NCI-H446 (cell line): ENCODE measurements at regions not wholly inside any gene's neighbourhood (a gene's known extent, or its start where the extent isn't known, plus 50 kb on each side); places are given as distances from the start of the nearest gene placed in this dataset.
"Not testable (repeated sequence)": the region's sequence is repeated elsewhere in the genome, so short reads cannot be mapped to it uniquely, and the experiment has no call there.

ENCODE experiments used
- DNase-seq, 2 experiments: peaks; one replicate each; lab custom pipeline; 2025; lab: John Stamatoyannopoulos, UW

- DNase-seq: no peak
Observed at GRCh38 chr16:77488652-77489051, 53.8 kb upstream of the ADAMTS18 start.

DNA sequence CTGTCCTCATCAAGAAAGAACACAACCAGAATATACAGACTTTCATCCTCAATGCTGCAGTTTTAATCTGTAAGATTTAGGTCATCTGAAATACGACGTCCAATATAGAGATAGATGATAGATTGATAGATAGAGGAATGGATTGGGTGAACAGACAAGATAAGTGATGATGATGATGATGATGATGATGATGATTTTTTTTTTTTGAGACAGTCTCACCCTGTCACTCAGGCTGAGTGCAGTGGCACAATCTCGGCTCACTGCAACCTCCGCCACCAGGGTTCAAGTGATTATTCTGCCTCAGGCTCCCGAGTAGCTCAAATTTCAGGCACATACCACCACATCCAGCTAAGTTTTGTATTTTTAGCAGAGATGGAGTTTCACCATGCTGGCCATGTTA, 56.3 kb upstream of the ADAMTS18 start:
- DNase-seq: no peak

DNA sequence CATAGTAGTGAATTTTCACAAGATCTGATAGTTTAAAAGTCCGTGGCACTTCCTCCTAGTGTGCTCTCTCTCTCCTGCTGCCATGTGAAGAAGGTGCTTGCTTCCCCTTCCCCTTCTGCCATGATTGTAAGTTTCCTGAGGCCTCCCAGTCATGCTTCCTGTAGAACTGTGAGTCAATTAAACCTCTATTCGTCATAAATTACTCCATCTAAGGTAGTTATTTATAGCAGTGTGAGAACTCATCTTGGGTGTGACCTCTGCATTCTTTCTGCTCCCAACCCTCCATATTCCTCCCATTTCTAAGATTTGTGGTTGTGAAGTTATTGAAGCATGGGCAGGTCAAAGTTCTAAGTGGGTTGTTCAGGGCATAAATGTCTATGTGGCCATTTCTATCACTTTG, 62.1 kb upstream of the ADAMTS18 start:
- no peak for DNase-seq

DNA sequence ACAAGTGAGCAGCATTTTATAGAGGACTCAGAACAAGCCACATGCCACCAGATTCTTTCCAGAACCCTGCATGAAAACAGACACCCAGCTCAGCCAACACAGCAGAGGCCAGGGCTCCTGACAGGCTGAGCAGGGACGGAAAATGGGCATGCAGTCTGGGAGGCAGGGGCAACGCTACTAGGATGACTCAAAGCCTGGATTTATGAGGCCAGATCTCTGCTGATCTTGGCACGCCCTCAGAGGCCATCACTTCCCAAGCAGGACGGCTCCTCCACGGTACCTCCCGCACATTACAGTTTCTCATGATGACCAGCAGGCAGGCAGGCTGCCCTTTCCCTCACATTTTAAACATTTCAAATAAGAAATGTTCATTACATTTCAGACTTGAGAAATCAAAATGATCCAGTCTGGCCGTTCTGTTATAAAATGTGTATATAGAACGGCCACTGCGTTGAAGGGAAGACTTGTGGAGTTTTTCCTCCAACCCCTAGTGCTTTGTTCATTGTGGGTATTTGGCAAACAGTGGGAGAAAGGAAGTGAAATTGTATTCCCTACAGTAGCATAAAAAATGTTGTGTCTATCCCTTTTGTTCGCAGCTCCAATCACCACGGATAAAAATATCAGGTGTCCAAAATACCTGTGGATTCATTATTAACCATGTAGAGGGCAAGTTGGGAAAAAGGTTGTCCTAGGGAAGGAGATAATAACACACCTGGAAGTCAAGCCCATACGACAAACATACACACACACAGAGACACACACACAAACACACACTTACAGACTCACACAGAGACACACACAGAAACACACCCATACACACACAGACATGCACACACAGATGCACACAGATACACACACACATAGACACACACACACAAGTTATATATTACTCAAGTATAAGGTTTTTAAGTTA, 64.8 kb upstream of the ADAMTS18 start:
- no peak for DNase-seq

GRCh38 chr16:77500286-77500598, 65.4 kb upstream of the ADAMTS18 start:
- DNase-seq: no peak

GRCh38 chr16:77500934-77501664, 66.3 kb upstream of the ADAMTS18 start:
- no peak for DNase-seq

DNA sequence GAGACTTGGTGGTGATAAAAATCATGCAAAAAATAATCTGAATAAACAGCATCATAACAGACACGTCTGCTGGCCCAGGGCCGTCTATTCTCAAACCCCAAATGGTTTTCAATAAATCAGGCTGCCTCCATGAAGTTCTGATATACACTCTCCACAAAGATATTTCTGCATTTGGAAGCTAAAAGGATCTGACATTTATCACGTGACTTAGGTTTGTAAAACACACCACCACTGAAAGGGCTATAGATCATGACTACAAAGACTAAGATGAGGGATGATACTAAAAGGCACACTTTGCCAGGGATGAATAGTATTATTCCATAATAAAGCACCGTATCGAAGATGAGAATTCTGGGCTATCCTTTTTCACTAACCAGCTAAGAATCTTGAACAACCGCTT, 67.6 kb upstream of the ADAMTS18 start:
- DNase-seq: no peak

- not testable (repeated sequence) for DNase-seq
Observed at GRCh38 chr16:77506492-77506891, 71.7 kb upstream of the ADAMTS18 start.

GRCh38 chr16:77509051-77509450, 74.2 kb upstream of the ADAMTS18 start:
- DNase-seq: no peak

DNA sequence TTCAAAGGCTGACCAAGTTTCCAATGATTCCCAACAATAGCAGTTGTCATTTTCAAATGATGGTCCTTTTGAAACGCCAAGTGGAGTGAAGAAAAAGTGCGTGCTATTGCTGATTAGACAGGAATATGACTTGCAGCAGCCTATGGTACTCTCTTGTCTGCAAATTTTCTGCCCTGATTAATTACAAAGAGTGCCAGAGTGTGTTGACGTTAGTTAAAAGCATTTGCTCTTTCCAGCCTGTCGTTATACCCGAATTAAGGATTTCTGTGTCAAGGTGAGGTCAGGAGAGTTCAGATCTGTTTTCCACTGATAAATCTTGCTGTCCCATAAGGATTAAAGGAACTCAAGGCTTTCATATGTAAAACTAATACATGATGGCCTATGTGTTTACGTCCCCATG, 75.0 kb upstream of the ADAMTS18 start:
- no peak for DNase-seq

GRCh38 chr16:77511053-77511452, 76.2 kb upstream of the ADAMTS18 start:
- no peak for DNase-seq

GRCh38 chr16:77514500-77515220, 79.8 kb upstream of the ADAMTS18 start:
- DNase-seq: no peak

GRCh38 chr16:77525226-77525625, 90.4 kb upstream of the ADAMTS18 start:
- DNase-seq: not testable (repeated sequence)

DNA sequence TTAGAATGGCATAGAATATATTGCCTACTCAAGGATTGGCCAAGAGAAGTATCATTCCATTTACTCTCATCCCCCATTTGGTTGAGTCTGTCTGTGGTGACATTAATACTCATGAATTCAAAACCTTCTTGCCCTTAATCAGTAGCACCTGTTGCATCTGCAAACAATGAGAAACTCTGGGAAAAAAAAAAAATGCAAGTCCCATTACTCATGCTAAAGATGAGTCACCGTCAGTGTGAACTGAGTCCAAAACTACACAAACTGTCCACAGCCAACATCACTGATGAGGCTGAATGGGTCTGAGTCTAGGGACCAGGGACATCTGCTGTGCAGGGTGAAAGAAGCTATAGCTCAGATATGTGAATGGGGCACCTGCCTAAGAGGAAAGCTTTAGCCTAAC, 96.9 kb upstream of the ADAMTS18 start:
- DNase-seq: no peak

DNA sequence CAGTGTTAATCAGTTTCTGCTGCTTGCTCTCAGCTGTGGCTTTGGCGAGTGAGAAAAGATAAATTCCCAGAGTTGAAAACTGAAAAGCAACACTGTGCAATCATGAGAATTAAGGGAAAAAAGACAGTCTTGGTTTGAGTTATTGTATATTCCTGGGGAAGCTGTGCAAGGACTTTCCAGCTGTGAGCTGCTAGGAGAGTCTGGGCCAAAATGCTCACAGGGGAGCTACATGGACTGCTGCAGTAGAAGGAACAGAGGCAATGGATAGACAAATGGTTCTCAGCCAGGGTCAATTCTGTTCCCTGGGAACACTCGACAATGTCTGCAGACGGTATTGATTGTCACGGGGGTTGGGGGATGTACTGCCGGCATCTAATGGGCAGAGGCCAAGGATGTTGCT, 102.0 kb upstream of the ADAMTS18 start:
- no peak for DNase-seq

- DNase-seq: no peak
Observed at GRCh38 chr16:77539421-77540034, 104.7 kb upstream of the ADAMTS18 start.

GRCh38 chr16:77540646-77541045, 105.8 kb upstream of the ADAMTS18 start:
- no peak for DNase-seq

DNA sequence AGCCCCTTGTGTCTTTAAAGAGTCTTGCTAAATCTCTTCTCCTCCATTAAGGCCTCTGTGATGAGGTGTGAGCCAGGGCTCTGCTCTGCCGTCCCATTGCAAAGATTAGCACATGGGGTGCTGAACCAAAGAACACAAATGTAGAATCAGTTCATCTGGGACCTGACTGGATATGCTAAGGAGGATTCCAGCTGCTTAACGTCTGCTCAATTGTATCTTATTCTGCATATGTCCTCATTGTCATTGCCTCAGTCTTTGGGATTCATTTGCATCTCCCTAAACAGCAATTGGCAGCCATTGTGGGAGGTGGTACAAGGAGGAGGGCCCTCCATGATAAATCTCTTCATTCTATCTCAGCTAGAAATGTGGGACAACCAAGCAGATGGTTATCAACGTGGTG, 106.3 kb upstream of the ADAMTS18 start:
- no peak for DNase-seq

DNA sequence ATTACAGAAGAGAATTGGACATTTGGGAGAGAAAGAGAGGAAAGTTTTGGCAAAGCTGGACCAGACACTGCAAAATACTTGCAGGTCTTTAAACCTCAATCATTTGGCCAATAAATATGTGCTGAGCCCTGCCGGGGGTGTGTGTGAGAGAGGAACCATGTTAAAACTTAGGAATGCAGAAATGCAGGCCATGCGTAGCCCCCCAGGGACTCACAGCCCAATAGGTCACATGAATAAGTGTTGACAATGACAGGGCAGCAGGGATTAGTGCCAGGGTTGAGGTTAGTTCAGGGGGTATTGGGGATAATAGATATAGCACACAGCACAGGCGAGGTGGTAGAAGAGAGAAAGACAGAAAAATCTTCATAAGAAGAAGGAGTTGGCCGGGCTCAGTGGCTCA, 113.3 kb upstream of the ADAMTS18 start:
- DNase-seq: no peak

- DNase-seq: no peak
Observed at GRCh38 chr16:77548766-77549165, 113.9 kb upstream of the ADAMTS18 start.

DNA sequence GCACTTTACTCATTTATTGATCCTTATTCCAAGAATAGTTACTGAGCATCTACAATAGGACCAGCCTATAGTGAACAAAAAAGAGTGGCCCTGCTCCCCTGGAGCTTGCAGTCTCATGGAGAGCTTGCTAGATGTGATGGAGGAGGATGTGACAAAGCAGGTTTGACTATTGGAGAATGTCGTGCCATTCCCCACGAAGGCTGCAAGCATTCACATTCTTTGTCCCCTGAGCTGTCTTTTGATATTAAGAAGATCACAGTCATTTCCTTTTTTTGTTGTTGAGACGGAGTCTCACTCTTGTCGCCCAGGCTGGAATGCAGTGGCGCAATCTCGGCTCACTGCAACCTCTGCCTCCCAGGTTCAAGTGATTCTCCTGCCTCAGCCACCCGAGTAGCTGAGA, 115.0 kb upstream of the ADAMTS18 start:
- no peak for DNase-seq

DNA sequence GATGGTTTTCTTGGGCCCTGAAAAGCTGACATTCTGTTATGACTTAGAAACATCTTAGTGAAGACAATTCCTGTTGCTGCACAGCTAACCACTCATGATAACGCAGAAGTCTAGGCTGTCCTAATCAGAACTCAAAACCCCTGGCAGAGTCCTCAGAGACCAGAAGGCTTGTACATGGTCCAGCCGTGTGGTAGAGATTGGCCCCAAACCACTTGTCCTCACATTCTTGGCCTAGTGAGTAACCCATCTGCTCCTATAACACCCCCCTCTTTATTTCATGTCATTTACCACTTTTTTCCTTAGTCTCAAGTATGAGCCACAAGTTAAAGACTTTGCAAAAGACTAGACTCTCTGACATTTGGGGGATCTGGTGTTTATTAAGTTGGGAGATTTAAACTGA, 116.5 kb upstream of the ADAMTS18 start:
- no peak for DNase-seq
